IMR-90 (cell line): ENCODE measurements at regions not wholly inside any gene's neighbourhood (a gene's known extent, or its start where the extent isn't known, plus 50 kb on each side); places are given as distances from the start of the nearest gene placed in this dataset.

Experiments
- ATAC-seq: fragments of 200-7000 bp; cut with Tn5 transposase; 2 replicates; pipeline ENCODE4 v1.9.1; 2020; ENCODE audit warnings: low read depth, mild to moderate bottlenecking, moderate library complexity
- BruUV-seq: library from RNA; stranded (reverse); fragments of 400-500 nt; replicated peaks from 2 replicates; lab custom pipeline; 2021; lab: Mats Ljungman, UMichigan
- CTCF ChIA-PET: fragments of 300-600 bp; formaldehyde crosslinking; extraction: SDS; loops from one replicate; lab custom pipeline; 2021; ENCODE audit warnings: antibody characterized with exemption; lab: Yijun Ruan, JAX
- POLR2A ChIA-PET: fragments of 300-600 bp; sonication (Branson Sonifier 250); formaldehyde crosslinking; loops from one replicate; lab custom pipeline; 2022; ENCODE audit warnings: antibody characterized with exemption; ENCODE audit not compliant: unreplicated experiment; lab: Charles Lee
- DNase-seq: peaks from one replicate; pipeline ENCODE4 v3.0.0; 2013
- H2AFZ ChIP-seq: replicated peaks from 2 replicates; pipeline ENCODE3; 2013; ENCODE audit warnings: low read length, mild to moderate bottlenecking; ENCODE audit not compliant: poor library complexity
- H2AK5ac ChIP-seq: 2 replicates; pipeline ENCODE4 v1.6.1; 2013; ENCODE audit warnings: low read depth, low read length, inconsistent platforms
- H2AK9ac ChIP-seq: replicated peaks from 2 replicates; pipeline ENCODE3; 2013; ENCODE audit warnings: mild to moderate bottlenecking, low read depth, low read length, moderate library complexity; ENCODE audit not compliant: poor library complexity
- H2BK120ac ChIP-seq: 2 replicates; pipeline ENCODE4 v1.6.1; 2013; ENCODE audit warnings: low read depth, low read length, inconsistent platforms
- H2BK15ac ChIP-seq: 3 replicates; pipeline ENCODE4 v1.6.1; 2013; ENCODE audit warnings: low read depth, low read length, inconsistent platforms
- H2BK20ac ChIP-seq: 2 replicates; pipeline ENCODE4 v1.6.1; 2013; ENCODE audit warnings: low read depth, mild to moderate bottlenecking, inconsistent platforms, low read length, moderate library complexity
- H2BK5ac ChIP-seq: 2 replicates; pipeline ENCODE4 v1.6.1; 2013; ENCODE audit warnings: mild to moderate bottlenecking, low read depth, low read length, inconsistent platforms; ENCODE audit not compliant: poor library complexity, severe bottlenecking
- H3K14ac ChIP-seq: replicated peaks from 2 replicates; pipeline ENCODE4 v1.6.1; 2013; ENCODE audit warnings: low read depth, low read length, inconsistent platforms
- H3K18ac ChIP-seq: 2 replicates; pipeline ENCODE4 v1.6.1; 2013; ENCODE audit warnings: low read depth, low read length, control low read depth
- H3K23ac ChIP-seq: 2 replicates; pipeline ENCODE4 v1.6.1; 2013; ENCODE audit warnings: low read depth, low read length, inconsistent platforms
- H3K27ac ChIP-seq: 2 replicates; pipeline ENCODE4 v1.5.1; 2013; ENCODE audit warnings: mild to moderate bottlenecking, control low read depth, low read length; ENCODE audit not compliant: insufficient read depth
- H3K27me3 ChIP-seq: 2 replicates; pipeline ENCODE4 v1.6.1; 2013; ENCODE audit warnings: low read length; ENCODE audit not compliant: control insufficient read depth, insufficient read depth
- H3K36me3 ChIP-seq: 2 replicates; pipeline ENCODE4 v1.6.1; 2013; ENCODE audit warnings: low read length, mixed read lengths; ENCODE audit not compliant: control insufficient read depth, insufficient read depth
- H3K4ac ChIP-seq: 2 replicates; pipeline ENCODE4 v1.6.1; 2013; ENCODE audit warnings: low read depth, low read length, inconsistent platforms
- H3K4me1 ChIP-seq: 2 replicates; pipeline ENCODE4 v1.6.1; 2013; ENCODE audit warnings: low read length, mixed read lengths; ENCODE audit not compliant: control insufficient read depth, insufficient read depth
- H3K4me2 ChIP-seq: 2 replicates; pipeline ENCODE4 v1.6.1; 2013; ENCODE audit warnings: low read depth, mild to moderate bottlenecking, control low read depth, low read length, moderate library complexity
- H3K4me3 ChIP-seq: 2 replicates; pipeline ENCODE4 v1.5.1; 2013; ENCODE audit warnings: low read depth, mild to moderate bottlenecking, control low read depth, low read length, moderate library complexity; ENCODE audit not compliant: insufficient read depth
- H3K56ac ChIP-seq: 2 replicates; pipeline ENCODE4 v1.6.1; 2013; ENCODE audit warnings: low read length, inconsistent platforms; ENCODE audit not compliant: insufficient read depth; ENCODE audit errors: extremely low read depth
- H3K79me1 ChIP-seq, 2 experiments: 2 replicates each; pipeline ENCODE4 v1.6.1; 2013; ENCODE audit warnings: low read length in 2 of 2, inconsistent platforms in 1 of 2, low read depth in 1 of 2
- H3K9ac ChIP-seq: 2 replicates; pipeline ENCODE4 v1.6.1; 2013; ENCODE audit warnings: low read depth, low read length, control low read depth
- H3K9me1 ChIP-seq: 2 replicates; pipeline ENCODE4 v1.6.1; 2013; ENCODE audit warnings: low read length, inconsistent platforms; ENCODE audit not compliant: insufficient read depth
- H3K9me3 ChIP-seq: 2 replicates; pipeline ENCODE4 v1.6.1; 2013; ENCODE audit warnings: low read length; ENCODE audit not compliant: control insufficient read depth, insufficient read depth
- H4K20me1 ChIP-seq: 2 replicates; pipeline ENCODE4 v1.6.1; 2013; ENCODE audit warnings: low read length, inconsistent platforms; ENCODE audit not compliant: insufficient read depth
- H4K5ac ChIP-seq: 2 replicates; pipeline ENCODE4 v1.6.1; 2013; ENCODE audit warnings: mild to moderate bottlenecking, low read depth, low read length, control low read depth
- H4K8ac ChIP-seq, 2 experiments: 2 replicates each; pipeline ENCODE4 v1.6.1; 2013; ENCODE audit warnings: low read depth in 2 of 2, low read length in 2 of 2, control low read depth in 1 of 2, inconsistent platforms in 1 of 2
- H4K91ac ChIP-seq: 2 replicates; pipeline ENCODE4 v1.6.1; 2013; ENCODE audit warnings: low read depth, low read length, inconsistent platforms; ENCODE audit not compliant: insufficient read depth
- MAFK ChIP-seq: IDR thresholded peaks from 2 replicates; pipeline ENCODE4 v1.6.1; 2012; ENCODE audit warnings: low read depth, low read length, improper control_type of control experiment
- MAZ ChIP-seq: IDR thresholded peaks from 2 replicates; pipeline ENCODE4 v1.6.1; 2012; ENCODE audit warnings: low read depth, mild to moderate bottlenecking, low read length, improper control_type of control experiment, moderate library complexity, borderline replicate concordance
- NFE2L2 ChIP-seq: fragments of 150-350 bp; IDR thresholded peaks from 2 replicates; pipeline ENCODE4 v1.6.1; 2016; ENCODE audit warnings: low read depth, mild to moderate bottlenecking, low read length
- WGBS, 2 experiments: methylation state at CpG; one replicate each; pipeline versions ENCODE4 v1.1.5 to v1.1.7; 2013; ENCODE audit warnings: missing lambda C conversion rate in 2 of 2; ENCODE audit not compliant: insufficient read length in 1 of 2; ENCODE audit errors: extremely low coverage in 2 of 2; 5-methylcytosine and 5-hydroxymethylcytosine counted together
- dilution Hi-C: fragments of 300-500 bp; cut with HindIII; formaldehyde crosslinking; loops from one replicate; pipeline ENCODE4 v1.14.3; 2018; ENCODE audit warnings: low sequenced_read_pairs; ENCODE audit not compliant: unreplicated experiment
- in situ Hi-C: fragments of 300-500 bp; cut with MboI; formaldehyde crosslinking; loops from 3 replicates; pipeline ENCODE4 v1.14.3; 2019; ENCODE audit warnings: low sequenced_read_pairs, inconsistent platforms, mixed read lengths
- intact Hi-C: fragments of 100-400 bp; cut with micrococcal nuclease; formaldehyde crosslinking; loops from 2 replicates; pipeline ENCODE4 v1.10.0; 2022

DNA sequence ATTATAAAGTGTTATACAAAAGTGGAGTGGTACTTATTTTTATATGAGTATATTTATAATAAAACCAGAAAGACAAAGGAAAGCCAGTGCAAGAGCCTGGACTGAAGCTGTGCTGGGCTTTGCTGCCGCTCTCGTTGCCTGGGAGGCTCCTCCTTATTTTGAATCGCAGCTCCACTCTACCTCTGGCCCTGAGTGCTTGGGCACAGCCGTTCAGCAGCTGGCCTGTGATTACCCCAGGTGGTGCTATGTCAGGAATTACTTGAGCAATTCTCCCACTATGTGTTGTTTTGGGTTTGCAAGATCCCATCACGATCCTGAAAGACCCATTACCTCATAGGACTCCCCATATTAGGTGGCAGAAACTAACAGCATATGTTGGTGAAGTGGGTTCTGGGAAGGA, 53.0 kb upstream of the LCLAT1 start:
- ChIA-PET CTCF (interaction anchor here (1.0 kb wide), 1 partner anchor 38 kb away, joined by 3 read pairs; no protein-coding TSS in a partner anchor), POLR2A (no interaction called here)
- H3K27ac ChIP-seq = no peak overlapping the region
- H3K4me3 ChIP-seq = no peak overlapping the region
- H2AFZ ChIP-seq = no peak overlapping the region
- no peaks in the 10 kb centered on the region for H3K79me1 ChIP-seq
- no peak overlapping the region for H2BK120ac ChIP-seq
- no peak overlapping the region for H2AK5ac ChIP-seq
- ATAC-seq = no peak
- no peak overlapping the region for H3K4ac ChIP-seq
- no peak overlapping the region for H2BK15ac ChIP-seq
- TF ChIP-seq MAZ = no peak
- no peak for TF ChIP-seq NFE2L2
- no peak for TF ChIP-seq MAFK
- WGBS, 2 experiments = no CpG with 5 or more reads among the region's 5 CpGs
- no peaks in the 10 kb centered on the region for H3K9me3 ChIP-seq
- no peaks in the 10 kb centered on the region for H3K36me3 ChIP-seq
- peaks cover under 1% of the 10 kb centered on the region; the same call in 1 of the 2 replicates for H3K27me3 ChIP-seq
- H3K4me2 ChIP-seq = no peak overlapping the region
- H2BK5ac ChIP-seq = no peak overlapping the region
- DNase-seq = no peak
- H3K14ac ChIP-seq = no peak overlapping the region
- H4K8ac ChIP-seq = no peak overlapping the region
- BruUV-seq = no TSS peak
- no peak overlapping the region for H3K18ac ChIP-seq
- no peak overlapping the region for H4K91ac ChIP-seq
- H3K56ac ChIP-seq = no peak overlapping the region
- no peak overlapping the region for H2AK9ac ChIP-seq
- no peak overlapping the region for H2BK20ac ChIP-seq
- H4K5ac ChIP-seq = no peak overlapping the region
- peaks cover 8% of the 10 kb centered on the region for H3K4me1 ChIP-seq
- H4K20me1 ChIP-seq = no peaks in the 10 kb centered on the region
- dilution Hi-C loops (no loop called here), intact Hi-C loops (no loop called here), in situ Hi-C loops (no loop called here)
- H3K23ac ChIP-seq = no peak overlapping the region
- H3K9ac ChIP-seq = no peak overlapping the region
- no peaks in the 10 kb centered on the region for H3K9me1 ChIP-seq
